Activated CD8-positive, alpha-beta T cell treated with anti-CD3 and anti-CD28 coated beads for 36 hours (primary cell): ENCODE measurements at regions not wholly inside any gene's neighbourhood (a gene's known extent, or its start where the extent isn't known, plus 50 kb on each side); places are given as distances from the start of the nearest gene placed in this dataset.
A peak's percentile ranks its signal among the peaks of the same experiment; 100 is the strongest.

Source experiments
- ATAC-seq: fragments of 200-7000 bp; cut with Tn5 transposase; one replicate; pipeline ENCODE4 v1.10.0; 2021; ENCODE audit warnings: mild to moderate bottlenecking, moderate library complexity
- CTCF ChIA-PET: fragments of 350-600 bp; sonication (Branson Sonifier 250); formaldehyde crosslinking; loops from one replicate; lab custom pipeline; 2021; ENCODE audit warnings: antibody characterized with exemption; lab: Charles Lee
- POLR2A ChIA-PET: fragments of 350-600 bp; sonication (Branson Sonifier 250); formaldehyde crosslinking; loops from one replicate; lab custom pipeline; 2021; ENCODE audit warnings: antibody characterized with exemption; lab: Charles Lee
- DNase-seq: peaks from one replicate; pipeline ENCODE4 v3.0.0-alpha.2; 2020
- H3K27ac Mint-ChIP-seq: one replicate; pipeline ENCODE4 v1.8.0; 2021; ENCODE audit warnings: mild to moderate bottlenecking, mixed read lengths
- H3K27me3 Mint-ChIP-seq: one replicate; pipeline ENCODE4 v1.8.0; 2021; ENCODE audit warnings: mixed read lengths
- H3K36me3 Mint-ChIP-seq: one replicate; pipeline ENCODE4 v1.8.0; 2021; ENCODE audit warnings: low read depth, mixed read lengths
- H3K4me1 Mint-ChIP-seq: one replicate; pipeline ENCODE4 v1.8.0; 2021; ENCODE audit warnings: low read depth, mixed read lengths
- H3K4me3 Mint-ChIP-seq: one replicate; pipeline ENCODE4 v1.8.0; 2021; ENCODE audit warnings: mild to moderate bottlenecking, moderate library complexity, mixed read lengths
- H3K9me3 Mint-ChIP-seq: one replicate; pipeline ENCODE4 v1.8.0; 2021; ENCODE audit warnings: mixed read lengths
- CTCF ChIP-seq: fragments of 200-600 bp; IDR thresholded peaks from one replicate; pipeline ENCODE4 v1.8.0; 2022; ENCODE audit warnings: antibody characterized with exemption, mild to moderate bottlenecking
- intact Hi-C: fragments of 100-400 bp; cut with micrococcal nuclease; formaldehyde crosslinking; loops from one replicate; pipeline ENCODE4 v1.10.0; 2022

GRCh38 chr16:50457979-50458491, 89.2 kb upstream of the BRD7 start:
- Mint-ChIP-seq H3K27me3 (peaks cover 2% of the 10 kb centered on the region), H3K4me3 (no peak overlapping the region), H3K36me3 (no peaks in the 10 kb centered on the region), H3K27ac (no peak overlapping the region), H3K9me3 (no peaks in the 10 kb centered on the region), H3K4me1 (peaks cover 7% of the 10 kb centered on the region)
- intact Hi-C loops: no loop called here
- peak; percentile 27 for ATAC-seq
- peak; percentile 26 for DNase-seq
- ChIA-PET CTCF (no interaction called here), POLR2A (no interaction called here)
- no peak for TF ChIP-seq CTCF

DNA sequence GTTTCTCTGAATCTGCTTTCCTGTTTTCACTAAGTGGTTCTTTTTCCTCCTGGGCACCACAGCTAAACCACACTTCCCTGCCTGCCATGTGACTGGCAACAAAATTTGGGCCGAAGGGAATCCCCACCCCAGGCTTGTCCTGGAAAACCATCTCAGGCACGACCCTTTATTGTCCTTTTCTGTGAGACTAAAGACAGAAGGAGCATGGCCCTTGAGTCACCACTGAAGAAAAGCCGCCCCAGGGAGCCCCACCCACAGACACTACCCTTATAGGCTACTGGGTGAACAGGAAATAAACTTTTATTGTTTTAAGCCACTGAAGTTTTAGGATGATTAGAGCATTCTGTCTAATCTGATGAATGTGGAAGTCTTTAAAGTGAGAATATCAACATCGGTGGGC, 88.6 kb upstream of the BRD7 start:
- H3K27me3 Mint-ChIP-seq: peaks cover 2% of the 10 kb centered on the region
- ChIA-PET POLR2A (no interaction called here), CTCF (interaction anchor here (1.2 to 1.4 kb wide), 2 partner anchors 8 to 349 kb away, joined by 3 to 4 read pairs; no protein-coding TSS in a partner anchor)
- DNase-seq: peak; percentile 31
- no peak overlapping the region for H3K27ac Mint-ChIP-seq
- intact Hi-C loops: no loop called here
- peak; percentile 37 for ATAC-seq
- H3K9me3 Mint-ChIP-seq: no peaks in the 10 kb centered on the region
- H3K4me3 Mint-ChIP-seq: no peak overlapping the region
- peaks cover 7% of the 10 kb centered on the region for H3K4me1 Mint-ChIP-seq
- TF ChIP-seq CTCF: no peak
- H3K36me3 Mint-ChIP-seq: no peaks in the 10 kb centered on the region

GRCh38 chr16:50455288-50455845, 86.6 kb upstream of the BRD7 start:
- Mint-ChIP-seq H3K27me3 (peaks cover 2% of the 10 kb centered on the region), H3K4me1 (peaks cover 7% of the 10 kb centered on the region), H3K36me3 (no peaks in the 10 kb centered on the region), H3K4me3 (no peak overlapping the region), H3K27ac (no peak overlapping the region), H3K9me3 (no peaks in the 10 kb centered on the region)
- CTCF ChIA-PET: no interaction called here
- DNase-seq (no peak), ATAC-seq (no peak)
- POLR2A ChIA-PET: interaction anchor here (0.7 kb wide), 1 partner anchor 355 kb away, joined by 3 read pairs; no protein-coding TSS in a partner anchor
- intact Hi-C loops: no loop called here
- no peak for TF ChIP-seq CTCF

DNA sequence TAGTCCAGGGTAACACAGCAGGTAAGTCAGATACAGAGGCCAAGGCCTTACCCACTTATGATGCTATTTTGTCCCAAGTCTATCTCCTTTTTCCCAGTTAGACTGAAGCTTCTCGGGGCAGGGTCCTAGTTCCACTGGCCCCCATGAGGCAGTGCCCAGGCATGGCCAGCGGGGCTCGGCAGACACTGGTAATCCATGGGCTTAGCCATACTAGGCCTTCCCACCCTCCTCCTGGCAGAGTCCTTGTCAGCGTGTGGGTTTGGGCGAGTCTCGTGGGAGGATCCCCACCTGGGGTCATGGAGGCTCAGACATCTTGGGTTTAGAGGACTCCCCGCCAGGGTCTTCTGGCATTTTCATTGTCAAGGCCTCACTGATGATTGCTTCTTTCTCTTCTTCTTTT, 84.7 kb upstream of the BRD7 start:
- ATAC-seq (no peak), DNase-seq (no peak)
- peaks cover 2% of the 10 kb centered on the region for H3K27me3 Mint-ChIP-seq
- CTCF ChIA-PET: no interaction called here
- POLR2A ChIA-PET: no interaction called here
- no peak overlapping the region for H3K27ac Mint-ChIP-seq
- intact Hi-C loops: no loop called here
- TF ChIP-seq CTCF: no peak
- peaks cover 7% of the 10 kb centered on the region for H3K4me1 Mint-ChIP-seq
- no peak overlapping the region for H3K4me3 Mint-ChIP-seq
- H3K36me3 Mint-ChIP-seq: no peaks in the 10 kb centered on the region
- no peaks in the 10 kb centered on the region for H3K9me3 Mint-ChIP-seq

- Mint-ChIP-seq H3K9me3 (no peaks in the 10 kb centered on the region), H3K4me1 (no peaks in the 10 kb centered on the region), H3K27ac (no peak overlapping the region), H3K36me3 (no peaks in the 10 kb centered on the region), H3K4me3 (no peak overlapping the region), H3K27me3 (peaks cover 2% of the 10 kb centered on the region)
- TF ChIP-seq CTCF: no peak
- ChIA-PET CTCF (interaction anchor here (1.2 kb wide), 1 partner anchor 354 kb away, joined by 4 read pairs; no protein-coding TSS in a partner anchor), POLR2A (no interaction called here)
- intact Hi-C loops: no loop called here
- ATAC-seq (no peak), DNase-seq (no peak)
These were observed 83.2 kb upstream of the BRD7 start for GRCh38 chr16:50451951-50452508.
